ENCODE measurements at regions not wholly inside any gene's neighbourhood (a gene's known extent, or its start where the extent isn't known, plus 50 kb on each side); places are given as distances from the start of the nearest gene placed in this dataset.

GRCh38 chr12:98151105-98151590, 364.2 kb upstream of the TMPO start:
- H3K9me2 ChIP-seq (replicated peaks; ENCODE audit: control insufficient read depth, low read length) = no peaks in the 10 kb centered on the region
- H3K79me2 ChIP-seq (ENCODE audit: control insufficient read depth, low read length) = no peaks in the 10 kb centered on the region
- no peaks in the 10 kb centered on the region for H3K36me3 ChIP-seq (ENCODE audit: control insufficient read depth, low read length)
- H4K20me1 ChIP-seq (ENCODE audit: control insufficient read depth, insufficient read depth, low read depth, low read length) = no peaks in the 10 kb centered on the region
- no peak overlapping the region for H3K27ac ChIP-seq (ENCODE audit: low read depth, low read length)
- H3F3A ChIP-seq (ENCODE audit: control insufficient read depth, insufficient read depth) = no peaks in the 10 kb centered on the region
- no peaks in the 10 kb centered on the region for H3K4me1 ChIP-seq (ENCODE audit: control insufficient read depth, low read length)
- no peaks in the 10 kb centered on the region for H3K9me3 ChIP-seq (ENCODE audit: control insufficient read depth, insufficient read depth, low read length)
- TF ChIP-seq CTCF (IDR thresholded peaks at IDR 0.05; ENCODE audit: low read depth, low read length, poor library complexity, severe bottlenecking) (no peak), EZH2phosphoT487 (IDR thresholded peaks at IDR 0.05; ENCODE audit: borderline replicate concordance, low read length) (no peak)
- H3K4me3 ChIP-seq (ENCODE audit: low read length) = no peak overlapping the region
- no peak overlapping the region for H3K4me2 ChIP-seq (ENCODE audit: low read length)
- H3K27me3 ChIP-seq (ENCODE audit: control insufficient read depth, low read length) = no peaks in the 10 kb centered on the region

DNA sequence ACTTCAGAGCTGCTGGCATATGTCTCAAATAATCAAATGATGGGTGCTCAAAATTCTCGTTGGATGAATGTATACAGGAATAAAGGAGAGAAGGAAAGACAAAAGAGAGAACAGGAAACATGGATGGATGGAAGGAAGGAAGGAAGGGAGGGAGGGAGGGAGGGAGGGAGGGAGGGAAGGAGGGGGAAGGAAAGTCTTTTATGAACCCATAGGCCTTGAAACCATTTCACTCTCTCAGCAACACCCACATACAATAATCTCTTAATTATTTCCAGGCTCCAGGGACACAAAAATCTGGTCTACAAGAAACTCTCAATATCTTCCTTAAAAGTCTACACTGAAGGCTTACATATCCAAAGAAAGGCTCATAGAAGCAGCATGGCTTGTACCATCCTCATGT, 363.4 kb upstream of the TMPO start:
- Histone ChIP-seq H4K20me1 (ENCODE audit: control insufficient read depth, insufficient read depth, low read depth, low read length) (no peaks in the 10 kb centered on the region), H3K27me3 (ENCODE audit: control insufficient read depth, low read length) (no peaks in the 10 kb centered on the region), H3K9me3 (ENCODE audit: control insufficient read depth, insufficient read depth, low read length) (no peaks in the 10 kb centered on the region), H3K4me3 (ENCODE audit: low read length) (no peak overlapping the region), H3K9me2 (replicated peaks; ENCODE audit: control insufficient read depth, low read length) (no peaks in the 10 kb centered on the region), H3K27ac (ENCODE audit: low read depth, low read length) (no peak overlapping the region), H3F3A (ENCODE audit: control insufficient read depth, insufficient read depth) (no peaks in the 10 kb centered on the region), H3K4me2 (ENCODE audit: low read length) (no peak overlapping the region), H3K4me1 (ENCODE audit: control insufficient read depth, low read length) (no peaks in the 10 kb centered on the region), H3K79me2 (ENCODE audit: control insufficient read depth, low read length) (no peaks in the 10 kb centered on the region), H3K36me3 (ENCODE audit: control insufficient read depth, low read length) (no peaks in the 10 kb centered on the region)
- no peak for TF ChIP-seq EZH2phosphoT487 (IDR thresholded peaks at IDR 0.05; ENCODE audit: borderline replicate concordance, low read length)
- TF ChIP-seq CTCF (IDR thresholded peaks at IDR 0.05; ENCODE audit: low read depth, low read length, poor library complexity, severe bottlenecking) = no peak

DNA sequence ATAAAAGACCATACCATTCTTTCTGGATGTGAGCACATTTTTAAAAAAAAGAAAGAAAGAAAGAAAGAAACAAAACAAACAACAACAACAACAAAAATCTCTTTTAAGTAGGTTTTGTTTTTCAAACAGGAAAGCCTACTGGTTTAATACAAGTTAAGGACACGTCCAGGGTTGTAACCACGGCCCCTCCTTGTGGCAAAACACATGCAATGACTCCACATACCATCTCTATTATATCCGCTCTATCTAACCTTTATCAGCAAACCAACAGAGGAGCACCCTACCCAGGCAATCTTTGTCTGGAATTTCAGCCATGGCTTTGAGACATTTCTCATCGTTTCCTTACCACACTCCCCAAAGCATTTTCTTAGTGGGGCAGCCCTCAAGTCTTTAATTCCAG, 360.5 kb upstream of the TMPO start:
- TF ChIP-seq CTCF (IDR thresholded peaks at IDR 0.05; ENCODE audit: low read depth, low read length, poor library complexity, severe bottlenecking) (no peak), EZH2phosphoT487 (IDR thresholded peaks at IDR 0.05; ENCODE audit: borderline replicate concordance, low read length) (no peak)

More for the DNA sequence above, 360.5 kb upstream of the TMPO start:
- Histone ChIP-seq H3K27me3 (ENCODE audit: control insufficient read depth, low read length) (no peaks in the 10 kb centered on the region), H3K36me3 (ENCODE audit: control insufficient read depth, low read length) (no peaks in the 10 kb centered on the region), H3K9me3 (ENCODE audit: control insufficient read depth, insufficient read depth, low read length) (no peaks in the 10 kb centered on the region), H4K20me1 (ENCODE audit: control insufficient read depth, insufficient read depth, low read depth, low read length) (no peaks in the 10 kb centered on the region), H3K4me1 (ENCODE audit: control insufficient read depth, low read length) (no peaks in the 10 kb centered on the region), H3K79me2 (ENCODE audit: control insufficient read depth, low read length) (no peaks in the 10 kb centered on the region), H3K4me3 (ENCODE audit: low read length) (no peak overlapping the region), H3K9me2 (replicated peaks; ENCODE audit: control insufficient read depth, low read length) (no peaks in the 10 kb centered on the region), H3K4me2 (ENCODE audit: low read length) (no peak overlapping the region), H3K27ac (ENCODE audit: low read depth, low read length) (no peak overlapping the region), H3F3A (ENCODE audit: control insufficient read depth, insufficient read depth) (no peaks in the 10 kb centered on the region)

All from DOHH2 (cell line).